ENCODE measurements at regions not wholly inside any gene's neighbourhood (a gene's known extent, or its start where the extent isn't known, plus 50 kb on each side); places are given as distances from the start of the nearest gene placed in this dataset.
"Not testable (repeated sequence)": the region's sequence is repeated elsewhere in the genome, so short reads cannot be mapped to it uniquely, and the experiment has no call there.

DNA sequence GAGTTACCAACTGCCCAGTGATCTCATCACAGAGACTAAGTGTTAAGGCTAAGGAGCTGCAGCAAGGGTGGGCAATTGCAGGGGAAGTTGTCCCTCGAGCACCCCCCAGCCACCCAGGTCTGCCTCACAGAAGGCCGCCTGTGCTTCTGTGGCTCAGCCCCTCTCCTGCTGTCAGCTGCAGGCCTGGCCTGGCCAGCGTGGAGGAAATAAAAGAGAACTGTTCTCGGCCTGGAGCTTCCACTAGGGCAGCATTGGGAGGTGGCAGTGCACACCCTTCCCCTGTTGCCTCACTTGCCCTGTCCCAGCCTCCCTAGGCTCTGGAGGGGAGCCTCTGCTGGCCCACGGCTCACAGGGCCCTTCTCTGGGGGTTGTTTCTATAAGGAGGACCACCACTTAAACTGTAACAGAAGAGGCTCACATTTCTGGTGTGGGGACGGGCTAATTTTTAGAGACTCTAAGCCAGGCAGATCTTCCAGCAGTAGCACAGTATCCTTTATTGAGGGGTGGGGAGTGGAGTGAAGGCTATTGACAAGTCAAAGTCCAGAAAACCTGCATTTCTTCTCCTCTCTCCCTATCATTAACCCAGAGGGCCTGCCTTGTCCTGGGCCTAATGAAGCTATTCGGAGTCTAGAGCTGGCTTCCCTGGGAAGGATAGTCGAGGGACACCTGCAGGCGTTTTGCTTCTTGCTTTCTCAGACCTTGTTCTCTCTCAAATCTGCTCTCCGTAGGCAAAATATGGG is 75.6 kb upstream of the ADPGK start:
- no peak for DNase-seq (ENCODE audit: low spot score in 2 of 2)
- no peaks in the 10 kb centered on the region for H3K36me3 Mint-ChIP-seq
- peaks cover 18% of the 10 kb centered on the region for H3K27me3 Mint-ChIP-seq
- H3K4me1 Mint-ChIP-seq, result peaks cover 2% of the 10 kb centered on the region
- no peaks in the 10 kb centered on the region for H3K9me3 Mint-ChIP-seq
- no peak overlapping the region for H3K4me3 Mint-ChIP-seq
- ATAC-seq (ENCODE audit: low read depth), result no peak
- no peak overlapping the region for H3K27ac Mint-ChIP-seq

DNA sequence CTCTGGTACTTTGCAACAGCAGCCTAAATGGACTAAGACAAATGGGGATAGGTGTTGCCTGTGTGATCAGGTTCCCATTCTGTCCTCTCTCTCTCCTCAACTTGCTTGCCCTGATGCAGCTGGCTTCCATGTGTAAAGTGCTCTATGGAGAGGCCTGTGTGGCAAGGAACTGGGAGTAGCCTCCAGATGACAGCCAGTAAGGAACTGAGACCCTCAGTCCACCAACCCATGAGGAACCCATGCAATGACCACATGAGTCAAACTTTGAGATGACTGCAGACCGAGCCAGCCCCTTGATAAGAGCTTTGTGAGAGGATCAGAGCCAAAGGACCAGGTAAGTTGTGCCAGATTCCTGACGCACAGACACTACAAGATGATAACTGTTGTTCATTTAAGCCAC is 74.6 kb upstream of the ADPGK start:
- H3K4me1 Mint-ChIP-seq, result peaks cover 2% of the 10 kb centered on the region
- DNase-seq (ENCODE audit: low spot score in 2 of 2) (no peak), ATAC-seq (ENCODE audit: low read depth) (no peak)
- H3K27ac Mint-ChIP-seq, result no peak overlapping the region
- H3K27me3 Mint-ChIP-seq, result peaks cover 23% of the 10 kb centered on the region
- H3K4me3 Mint-ChIP-seq, result no peak overlapping the region
- no peaks in the 10 kb centered on the region for H3K36me3 Mint-ChIP-seq
- no peaks in the 10 kb centered on the region for H3K9me3 Mint-ChIP-seq

- peaks cover 2% of the 10 kb centered on the region for H3K4me1 Mint-ChIP-seq
- H3K27ac Mint-ChIP-seq, result no peak overlapping the region
- no peaks in the 10 kb centered on the region for H3K36me3 Mint-ChIP-seq
- DNase-seq (ENCODE audit: low spot score in 2 of 2), result no peak
- H3K27me3 Mint-ChIP-seq, result peaks cover 22% of the 10 kb centered on the region
- no peak overlapping the region for H3K4me3 Mint-ChIP-seq
- ATAC-seq (ENCODE audit: low read depth), result no peak
- no peaks in the 10 kb centered on the region for H3K9me3 Mint-ChIP-seq
These were observed 73.9 kb upstream of the ADPGK start for GRCh38 chr15:72857331-72858063.

GRCh38 chr15:72856549-72857040 is 73.0 kb upstream of the ADPGK start:
- no peak for ATAC-seq (ENCODE audit: low read depth)
- Mint-ChIP-seq H3K36me3 (no peaks in the 10 kb centered on the region), H3K27ac (no peak overlapping the region), H3K27me3 (peaks cover 19% of the 10 kb centered on the region), H3K4me3 (no peak overlapping the region), H3K9me3 (no peaks in the 10 kb centered on the region), H3K4me1 (peaks cover 2% of the 10 kb centered on the region)
- DNase-seq (ENCODE audit: low spot score in 2 of 2), result no peak

DNA sequence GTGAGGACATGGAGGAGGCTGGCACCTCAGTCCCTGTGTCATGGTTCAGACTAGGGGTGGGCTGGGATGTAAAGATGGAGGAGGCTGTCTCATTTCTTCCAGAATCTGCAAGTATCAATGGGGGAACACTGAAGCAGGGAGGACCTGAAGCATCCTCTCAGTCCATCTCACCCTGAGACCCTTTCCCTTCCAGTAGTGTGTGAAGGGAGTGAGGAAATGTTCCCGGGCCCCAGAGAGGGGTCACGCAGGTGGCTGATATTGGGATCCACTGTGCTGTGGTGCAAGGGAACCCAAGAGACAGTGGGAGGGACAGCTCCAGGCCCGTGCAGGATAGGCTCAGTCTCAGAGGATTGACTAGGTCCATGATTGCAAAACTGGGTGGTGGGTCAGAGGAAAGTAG is 72.2 kb upstream of the ADPGK start:
- no peak for ATAC-seq (ENCODE audit: low read depth)
- Mint-ChIP-seq H3K27ac (no peak overlapping the region), H3K27me3 (peaks cover 16% of the 10 kb centered on the region), H3K9me3 (no peaks in the 10 kb centered on the region), H3K4me3 (no peak overlapping the region), H3K36me3 (no peaks in the 10 kb centered on the region), H3K4me1 (peaks cover 2% of the 10 kb centered on the region)
- DNase-seq (ENCODE audit: low spot score in 2 of 2), result no peak

DNA sequence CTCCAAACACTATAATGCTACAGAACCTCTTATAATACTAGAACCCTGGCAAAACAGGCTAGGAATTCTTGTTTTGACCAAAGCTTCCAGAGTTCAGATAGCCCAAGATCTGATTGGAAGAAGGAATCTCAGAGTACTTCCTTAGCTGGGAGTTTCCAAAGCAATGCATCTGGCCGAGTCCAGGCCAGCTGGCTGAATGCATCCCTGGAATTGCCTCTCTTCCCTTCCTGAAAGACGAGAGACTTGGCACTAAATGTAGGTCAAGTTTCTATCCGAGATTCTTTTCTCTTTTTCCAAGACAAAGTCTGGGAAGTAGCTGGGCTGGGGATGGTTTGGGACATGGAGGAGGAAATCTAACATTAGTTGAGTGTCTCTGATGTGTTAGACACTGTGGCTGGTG is 68.7 kb upstream of the ADPGK start:
- Mint-ChIP-seq H3K4me1 (no peaks in the 10 kb centered on the region), H3K4me3 (no peak overlapping the region), H3K36me3 (no peaks in the 10 kb centered on the region), H3K9me3 (no peaks in the 10 kb centered on the region), H3K27ac (no peak overlapping the region), H3K27me3 (peaks cover 28% of the 10 kb centered on the region)
- ATAC-seq (ENCODE audit: low read depth) (no peak), DNase-seq (ENCODE audit: low spot score in 2 of 2) (no peak)

DNA sequence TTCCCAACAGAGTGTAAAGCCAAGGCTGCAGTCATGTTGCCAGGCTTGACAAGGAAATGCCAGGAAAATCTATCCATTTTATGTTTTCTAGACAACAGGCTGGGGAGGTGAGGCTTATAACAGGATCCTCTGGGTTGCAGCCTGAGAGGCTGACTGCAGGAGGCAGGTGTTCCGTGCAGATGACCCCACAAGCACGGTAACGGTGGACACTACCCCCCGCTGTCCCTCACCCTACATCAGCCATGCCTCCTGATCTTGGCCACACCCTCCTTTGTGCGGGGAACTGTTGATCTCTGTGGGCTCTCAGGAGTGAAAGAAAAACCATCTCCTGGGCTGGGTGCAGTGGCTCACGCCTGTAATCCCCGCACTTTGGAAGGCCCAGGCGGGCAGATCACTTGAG is 68.0 kb upstream of the ADPGK start:
- Mint-ChIP-seq H3K36me3 (no peaks in the 10 kb centered on the region), H3K9me3 (no peaks in the 10 kb centered on the region), H3K4me3 (no peak overlapping the region), H3K27ac (no peak overlapping the region), H3K4me1 (no peaks in the 10 kb centered on the region), H3K27me3 (peaks cover 28% of the 10 kb centered on the region)
- DNase-seq (ENCODE audit: low spot score in 2 of 2) (no peak), ATAC-seq (ENCODE audit: low read depth) (no peak)

DNA sequence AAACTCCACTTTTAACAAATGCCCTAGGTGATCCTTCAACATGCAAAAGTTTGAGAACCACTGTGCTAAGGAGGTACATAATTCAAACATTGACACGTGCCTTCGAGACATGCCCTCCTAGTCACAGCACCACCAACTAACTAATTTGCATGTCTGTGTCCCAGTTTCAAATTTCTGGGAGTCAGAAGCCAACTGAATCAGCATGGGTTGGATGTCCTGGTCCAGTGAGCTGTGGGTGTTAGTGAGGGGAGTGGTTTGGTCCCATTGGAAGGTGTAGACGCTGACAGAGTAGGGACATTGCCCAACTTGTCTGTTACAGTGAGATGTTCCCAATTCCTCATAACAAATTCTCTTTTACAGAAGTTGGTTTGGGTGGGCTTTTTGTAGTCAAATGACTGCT is 67.3 kb upstream of the ADPGK start:
- peaks cover 28% of the 10 kb centered on the region for H3K27me3 Mint-ChIP-seq
- no peak overlapping the region for H3K4me3 Mint-ChIP-seq
- H3K4me1 Mint-ChIP-seq, result no peaks in the 10 kb centered on the region
- no peaks in the 10 kb centered on the region for H3K36me3 Mint-ChIP-seq
- ATAC-seq (ENCODE audit: low read depth), result no peak
- H3K27ac Mint-ChIP-seq, result no peak overlapping the region
- no peaks in the 10 kb centered on the region for H3K9me3 Mint-ChIP-seq
- DNase-seq (ENCODE audit: low spot score in 2 of 2), result no peak

DNA sequence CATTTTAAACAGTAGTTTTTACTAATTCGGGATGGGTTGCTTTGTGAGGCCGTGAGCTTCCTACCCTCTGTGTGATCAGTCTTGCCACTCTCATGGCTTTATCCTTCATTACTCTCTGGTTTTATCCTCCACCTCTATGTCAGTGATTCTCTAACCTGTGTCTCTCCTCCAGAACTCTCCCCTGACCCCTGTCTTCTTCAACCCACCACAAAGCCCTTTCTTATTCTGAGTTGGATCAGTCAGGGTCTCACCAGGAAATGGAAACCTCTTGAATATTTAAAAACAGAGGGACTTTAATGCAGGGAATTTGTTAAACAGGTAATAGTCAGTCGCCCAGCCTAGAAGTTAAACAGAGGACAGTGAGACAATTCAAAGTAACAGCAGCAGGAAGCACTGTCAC is 64.2 kb upstream of the ADPGK start:
- no peak overlapping the region for H3K4me3 Mint-ChIP-seq
- peaks cover 21% of the 10 kb centered on the region for H3K27me3 Mint-ChIP-seq
- no peaks in the 10 kb centered on the region for H3K36me3 Mint-ChIP-seq
- no peak overlapping the region for H3K27ac Mint-ChIP-seq
- H3K4me1 Mint-ChIP-seq, result no peaks in the 10 kb centered on the region
- ATAC-seq (ENCODE audit: low read depth) (no peak), DNase-seq (ENCODE audit: low spot score in 2 of 2) (no peak)
- H3K9me3 Mint-ChIP-seq, result no peaks in the 10 kb centered on the region

DNA sequence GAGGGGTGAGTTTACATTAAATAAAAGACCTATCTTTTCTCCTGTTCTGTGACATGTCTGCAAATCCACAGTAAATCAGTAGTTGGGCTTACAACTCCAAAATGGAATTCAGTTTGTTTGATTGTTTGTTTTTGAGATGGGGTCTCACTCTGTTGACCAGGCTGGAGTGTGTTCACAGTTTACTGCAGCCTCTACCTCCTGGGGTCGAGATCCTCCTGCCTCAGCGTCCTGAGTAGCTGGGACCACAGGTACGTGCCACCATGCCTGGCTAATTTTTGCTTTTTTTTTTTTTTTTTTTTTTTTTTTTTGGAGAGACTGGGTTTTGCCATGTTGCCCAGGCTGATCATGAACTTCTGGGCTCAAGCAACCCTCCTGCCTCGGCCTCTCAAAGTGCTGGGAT is 63.5 kb upstream of the ADPGK start:
- no peaks in the 10 kb centered on the region for H3K9me3 Mint-ChIP-seq
- ATAC-seq (ENCODE audit: low read depth) (no peak), DNase-seq (ENCODE audit: low spot score in 2 of 2) (no peak)
- no peak overlapping the region for H3K27ac Mint-ChIP-seq
- H3K4me3 Mint-ChIP-seq, result no peak overlapping the region
- H3K27me3 Mint-ChIP-seq, result peaks cover 21% of the 10 kb centered on the region
- no peaks in the 10 kb centered on the region for H3K4me1 Mint-ChIP-seq
- H3K36me3 Mint-ChIP-seq, result no peaks in the 10 kb centered on the region

GRCh38 chr15:72845981-72846383 is 62.4 kb upstream of the ADPGK start:
- H3K27ac Mint-ChIP-seq, result no peak overlapping the region
- H3K4me1 Mint-ChIP-seq, result no peaks in the 10 kb centered on the region
- no peak overlapping the region for H3K4me3 Mint-ChIP-seq
- ATAC-seq (ENCODE audit: low read depth) (no peak), DNase-seq (ENCODE audit: low spot score in 2 of 2) (no peak)
- H3K9me3 Mint-ChIP-seq, result no peaks in the 10 kb centered on the region
- no peaks in the 10 kb centered on the region for H3K36me3 Mint-ChIP-seq
- peaks cover 21% of the 10 kb centered on the region for H3K27me3 Mint-ChIP-seq

DNA sequence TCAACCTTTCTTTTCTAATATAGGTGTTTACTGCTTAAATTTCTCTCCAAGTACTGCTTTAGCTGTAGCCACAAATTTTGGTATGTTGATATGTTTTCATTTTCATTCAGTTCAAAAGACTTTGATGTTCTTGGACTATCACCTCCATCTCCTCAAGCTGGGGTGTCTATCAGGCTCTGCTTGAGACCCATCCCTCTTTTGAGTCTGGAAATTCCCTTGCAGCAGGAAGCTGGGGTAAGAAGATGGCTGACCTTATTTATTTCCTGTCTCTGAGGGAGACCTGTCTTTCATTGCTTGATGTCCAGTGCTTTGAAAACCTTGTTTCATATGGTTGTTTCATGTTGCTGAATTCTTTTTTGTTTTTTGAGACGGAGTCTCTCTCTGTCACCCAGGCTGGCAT is 60.5 kb upstream of the ADPGK start:
- Mint-ChIP-seq H3K27me3 (peaks cover 16% of the 10 kb centered on the region), H3K4me1 (no peaks in the 10 kb centered on the region), H3K4me3 (no peak overlapping the region), H3K9me3 (no peaks in the 10 kb centered on the region), H3K27ac (no peak overlapping the region), H3K36me3 (no peaks in the 10 kb centered on the region)
- ATAC-seq (ENCODE audit: low read depth) (no peak), DNase-seq (ENCODE audit: low spot score in 2 of 2) (no peak)

DNA sequence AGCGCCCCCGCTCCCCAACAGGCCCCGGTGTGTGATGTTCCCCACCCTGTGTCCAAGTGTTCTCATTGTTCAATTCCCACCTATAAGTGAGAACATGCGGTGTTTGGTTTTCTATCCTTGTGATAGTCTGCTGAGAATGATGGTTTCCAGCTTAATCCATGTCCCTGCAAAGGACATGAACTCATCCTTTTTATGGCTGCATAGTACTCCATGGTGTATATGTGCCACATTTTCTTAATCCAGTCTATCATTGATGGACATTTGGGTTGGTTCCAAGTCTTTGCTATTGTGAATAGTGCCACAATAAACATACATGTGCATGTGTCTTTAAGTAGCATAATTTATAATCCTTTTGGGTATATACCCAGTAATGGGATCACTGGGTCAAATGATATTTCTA is 59.8 kb upstream of the ADPGK start:
- not testable (repeated sequence) for H3K4me3 Mint-ChIP-seq; H3K27ac Mint-ChIP-seq; H3K4me1 Mint-ChIP-seq; H3K9me3 Mint-ChIP-seq; H3K36me3 Mint-ChIP-seq; DNase-seq (ENCODE audit: low spot score in 2 of 2); ATAC-seq (ENCODE audit: low read depth)
- peaks cover 13% of the 10 kb centered on the region for H3K27me3 Mint-ChIP-seq

DNA sequence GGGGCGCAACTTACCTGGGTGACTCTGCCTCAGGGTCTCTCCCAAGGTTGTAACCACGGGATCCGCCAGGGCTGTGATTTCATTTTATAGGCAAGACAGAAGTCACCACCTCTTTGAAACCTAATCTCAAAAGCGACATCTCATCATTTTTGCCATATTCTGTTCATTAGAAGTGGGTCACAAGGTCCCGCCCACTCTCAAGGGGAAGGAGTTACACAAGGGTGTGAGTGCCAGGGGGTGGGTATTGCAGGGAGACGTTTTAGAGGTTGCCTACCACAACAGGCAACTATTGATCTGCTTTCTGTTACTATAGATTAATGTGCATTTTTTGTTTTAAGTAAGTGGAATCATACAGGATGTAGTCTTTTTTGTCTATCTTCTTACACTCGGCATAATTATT is 56.6 kb upstream of the ADPGK start:
- Mint-ChIP-seq H3K4me3 (no peak overlapping the region), H3K36me3 (no peaks in the 10 kb centered on the region), H3K4me1 (no peaks in the 10 kb centered on the region), H3K27ac (no peak overlapping the region), H3K27me3 (peaks cover 7% of the 10 kb centered on the region), H3K9me3 (peaks cover 1% of the 10 kb centered on the region)
- ATAC-seq (ENCODE audit: low read depth) (no peak), DNase-seq (ENCODE audit: low spot score in 2 of 2) (no peak)

DNA sequence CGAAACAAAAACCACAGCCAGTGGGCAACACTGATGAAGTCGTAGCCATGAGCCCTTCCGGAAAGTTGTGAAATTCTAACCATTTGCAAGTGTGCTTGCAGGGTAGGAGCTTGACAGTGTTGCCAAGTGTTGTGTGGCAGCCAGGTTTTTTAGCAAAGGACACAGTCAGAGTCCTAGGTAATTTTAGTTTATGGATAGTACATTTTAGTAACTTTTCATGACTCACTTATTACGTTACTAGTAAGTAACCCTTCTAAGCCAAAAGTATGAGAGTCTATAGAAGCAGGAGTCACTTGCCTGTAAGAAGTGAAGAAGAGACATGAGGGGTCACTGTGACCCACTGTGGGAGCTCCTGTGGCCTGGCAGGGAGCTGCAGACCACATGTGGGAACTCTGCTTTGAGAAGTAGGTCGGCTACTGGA is 54.8 kb upstream of the ADPGK start:
- peaks cover 3% of the 10 kb centered on the region for H3K27me3 Mint-ChIP-seq
- H3K9me3 Mint-ChIP-seq, result peaks cover 1% of the 10 kb centered on the region
- H3K4me3 Mint-ChIP-seq, result no peak overlapping the region
- H3K4me1 Mint-ChIP-seq, result no peaks in the 10 kb centered on the region
- DNase-seq (ENCODE audit: low spot score in 2 of 2), result no peak
- no peaks in the 10 kb centered on the region for H3K36me3 Mint-ChIP-seq
- ATAC-seq (ENCODE audit: low read depth), result no peak
- H3K27ac Mint-ChIP-seq, result no peak overlapping the region

All from memory B cell (primary cell).